ENCODE measurements at regions not wholly inside any gene's neighbourhood (a gene's known extent, or its start where the extent isn't known, plus 50 kb on each side); places are given as distances from the start of the nearest gene placed in this dataset.

- no peak for TF ChIP-seq SUZ12 (IDR thresholded peaks at IDR 0.05; ENCODE audit: extremely low read depth, insufficient read depth, insufficient read length)
- no peak for TF ChIP-seq YY1 (IDR thresholded peaks at IDR 0.05; ENCODE audit: insufficient read depth, insufficient read length)
These were observed 142.0 kb downstream of the DLL1 start for GRCh38 chr6:170148709-170149470.

All from NT2/D1 (cell line).